Esophagus muscularis mucosa (tissue), 3 donors: ENCODE measurements at regions not wholly inside any gene's neighbourhood (a gene's known extent, or its start where the extent isn't known, plus 50 kb on each side); places are given as distances from the start of the nearest gene placed in this dataset.

Source experiments
- CTCF ChIP-seq, 3 experiments: fragments of 200-600 bp in 2 of 3; fragments of 450-650 bp in 1 of 3; sonication (generic) in 2 of 3; IDR thresholded peaks; one replicate each; pipeline ENCODE4 v1.5.1; 2017 to 2019; ENCODE audit warnings: antibody characterized with exemption in 3 of 3, mild to moderate bottlenecking in 2 of 3, moderate library complexity in 1 of 3
- POLR2A ChIP-seq: fragments of 450-650 bp; IDR thresholded peaks from one replicate; pipeline ENCODE4 v1.6.1; 2017; ENCODE audit warnings: antibody characterized with exemption, moderate library complexity, mild to moderate bottlenecking, low read depth
- POLR2AphosphoS5 ChIP-seq, 2 donors: sonication (generic); formaldehyde crosslinking; IDR thresholded peaks; one replicate each; pipeline ENCODE4 v1.6.1; 2017; ENCODE audit warnings: antibody characterized with exemption in 2 of 2

DNA sequence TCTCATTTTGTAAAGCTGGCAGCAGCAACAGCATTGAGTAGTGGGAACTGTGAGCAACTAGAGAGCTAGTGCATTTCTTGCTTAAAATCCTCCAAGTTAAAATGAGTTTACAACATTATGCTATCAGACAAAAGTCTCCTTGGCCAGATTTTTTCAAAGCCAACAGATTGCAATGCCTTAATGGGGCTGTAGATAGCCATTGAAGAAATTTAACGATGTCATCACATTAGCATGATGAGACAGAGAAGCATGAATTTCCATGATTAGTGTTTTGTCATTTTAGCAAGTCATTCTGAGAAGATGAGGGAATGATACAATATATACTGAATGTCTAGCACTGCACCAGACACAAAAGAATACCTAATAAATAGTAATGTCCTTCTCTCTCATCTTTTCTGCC lies 307.5 kb upstream of the REG3G start:
- TF ChIP-seq CTCF (IDR thresholded peaks at IDR 0.05) (no peak), POLR2AphosphoS5 (IDR thresholded peaks at IDR 0.05) (no peak), POLR2A (no peak)
